ENCODE measurements at regions not wholly inside any gene's neighbourhood (a gene's known extent, or its start where the extent isn't known, plus 50 kb on each side); places are given as distances from the start of the nearest gene placed in this dataset.

DNA sequence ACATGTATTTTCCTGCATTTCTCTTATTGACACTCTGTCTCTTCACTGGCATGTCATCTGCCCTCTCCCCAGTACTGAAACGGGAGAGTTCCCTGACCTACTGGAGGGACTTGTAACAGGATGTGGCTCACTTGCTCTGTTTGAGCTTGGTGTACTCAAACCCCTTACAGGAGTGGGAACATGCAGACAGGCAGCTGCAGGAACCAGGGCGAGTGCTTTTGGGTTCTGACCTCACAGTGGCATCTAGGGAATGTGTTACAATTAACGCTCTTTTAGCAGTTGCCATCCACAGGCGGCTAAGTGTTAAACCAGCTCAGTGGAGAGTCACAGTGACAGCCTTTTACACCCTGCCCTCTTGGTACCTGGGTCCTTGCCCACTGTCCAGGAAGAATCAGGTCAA lies 300.3 kb upstream of the GRAMD2B start:
- no peak for TF ChIP-seq EZH2 (IDR thresholded peaks at IDR 0.05)
- TF ChIP-seq, protein P1, sequence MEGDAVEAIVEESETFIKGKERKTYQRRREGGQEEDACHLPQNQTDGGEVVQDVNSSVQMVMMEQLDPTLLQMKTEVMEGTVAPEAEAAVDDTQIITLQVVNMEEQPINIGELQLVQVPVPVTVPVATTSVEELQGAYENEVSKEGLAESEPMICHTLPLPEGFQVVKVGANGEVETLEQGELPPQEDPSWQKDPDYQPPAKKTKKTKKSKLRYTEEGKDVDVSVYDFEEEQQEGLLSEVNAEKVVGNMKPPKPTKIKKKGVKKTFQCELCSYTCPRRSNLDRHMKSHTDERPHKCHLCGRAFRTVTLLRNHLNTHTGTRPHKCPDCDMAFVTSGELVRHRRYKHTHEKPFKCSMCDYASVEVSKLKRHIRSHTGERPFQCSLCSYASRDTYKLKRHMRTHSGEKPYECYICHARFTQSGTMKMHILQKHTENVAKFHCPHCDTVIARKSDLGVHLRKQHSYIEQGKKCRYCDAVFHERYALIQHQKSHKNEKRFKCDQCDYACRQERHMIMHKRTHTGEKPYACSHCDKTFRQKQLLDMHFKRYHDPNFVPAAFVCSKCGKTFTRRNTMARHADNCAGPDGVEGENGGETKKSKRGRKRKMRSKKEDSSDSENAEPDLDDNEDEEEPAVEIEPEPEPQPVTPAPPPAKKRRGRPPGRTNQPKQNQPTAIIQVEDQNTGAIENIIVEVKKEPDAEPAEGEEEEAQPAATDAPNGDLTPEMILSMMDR (IDR thresholded peaks at IDR 0.05), result no peak
